ENCODE measurements at regions not wholly inside any gene's neighbourhood (a gene's known extent, or its start where the extent isn't known, plus 50 kb on each side); places are given as distances from the start of the nearest gene placed in this dataset.

GRCh38 chr3:5057857-5058324 lies 64.2 kb upstream of the ARL8B start:
- Histone ChIP-seq H3K9me3 (no peaks in the 10 kb centered on the region), H3K4me1 (peaks cover 0 to 7% of the 10 kb centered on the region in 2 donors), H3K36me3 (no peaks in the 10 kb centered on the region), H3K27me3 (no peaks in the 10 kb centered on the region), H3K27ac (no peak overlapping the region), H3K4me3 (no peak overlapping the region)
- peak; percentile 49 to 89 for DNase-seq (ENCODE audit: low spot score in 2 of 2)
- TF ChIP-seq, protein P1, sequence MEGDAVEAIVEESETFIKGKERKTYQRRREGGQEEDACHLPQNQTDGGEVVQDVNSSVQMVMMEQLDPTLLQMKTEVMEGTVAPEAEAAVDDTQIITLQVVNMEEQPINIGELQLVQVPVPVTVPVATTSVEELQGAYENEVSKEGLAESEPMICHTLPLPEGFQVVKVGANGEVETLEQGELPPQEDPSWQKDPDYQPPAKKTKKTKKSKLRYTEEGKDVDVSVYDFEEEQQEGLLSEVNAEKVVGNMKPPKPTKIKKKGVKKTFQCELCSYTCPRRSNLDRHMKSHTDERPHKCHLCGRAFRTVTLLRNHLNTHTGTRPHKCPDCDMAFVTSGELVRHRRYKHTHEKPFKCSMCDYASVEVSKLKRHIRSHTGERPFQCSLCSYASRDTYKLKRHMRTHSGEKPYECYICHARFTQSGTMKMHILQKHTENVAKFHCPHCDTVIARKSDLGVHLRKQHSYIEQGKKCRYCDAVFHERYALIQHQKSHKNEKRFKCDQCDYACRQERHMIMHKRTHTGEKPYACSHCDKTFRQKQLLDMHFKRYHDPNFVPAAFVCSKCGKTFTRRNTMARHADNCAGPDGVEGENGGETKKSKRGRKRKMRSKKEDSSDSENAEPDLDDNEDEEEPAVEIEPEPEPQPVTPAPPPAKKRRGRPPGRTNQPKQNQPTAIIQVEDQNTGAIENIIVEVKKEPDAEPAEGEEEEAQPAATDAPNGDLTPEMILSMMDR (IDR thresholded peaks at IDR 0.05) = peak; percentile 70 to 79 (median 77)
- intact Hi-C loops (cut with DNase I) = loop anchor here (1.0 to 5.0 kb wide), 3 partner anchors 81 to 401 kb away; no protein-coding TSS in a partner anchor

- intact Hi-C loops (cut with DNase I) = loop anchor here (5.0 kb wide), 1 partner anchor 401 kb away; no protein-coding TSS in a partner anchor
- Histone ChIP-seq H3K27me3 (no peaks in the 10 kb centered on the region), H3K36me3 (no peaks in the 10 kb centered on the region), H3K27ac (no peak overlapping the region), H3K9me3 (no peaks in the 10 kb centered on the region), H3K4me1 (peaks cover 0 to 7% of the 10 kb centered on the region in 2 donors), H3K4me3 (no peak overlapping the region)
- DNase-seq (ENCODE audit: low spot score in 2 of 2) = no peak
- TF ChIP-seq, protein P1 (IDR thresholded peaks at IDR 0.05) = no peak
Measured at GRCh38 chr3:5058471-5058951, 63.6 kb upstream of the ARL8B start.

DNA sequence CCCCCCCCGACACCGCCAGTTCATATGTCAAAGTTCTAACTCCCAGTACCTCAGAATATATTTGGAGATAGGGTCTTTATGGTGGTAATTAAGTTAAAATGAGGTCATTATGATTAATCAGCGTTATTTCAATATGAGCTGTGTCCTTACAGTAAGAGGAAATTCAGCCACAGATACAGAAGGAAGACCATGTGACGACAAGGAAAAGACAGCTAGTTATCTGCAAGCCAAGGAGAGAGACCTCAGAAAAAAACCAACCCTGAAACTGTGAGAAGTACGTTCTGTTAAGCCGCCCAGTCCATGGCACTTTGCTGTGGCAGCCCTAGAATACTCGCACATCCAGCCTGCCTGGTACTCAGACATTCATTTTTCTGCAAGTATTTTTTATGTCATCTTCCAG lies 62.3 kb upstream of the ARL8B start:
- no peak overlapping the region for H3K27ac ChIP-seq
- no peak for DNase-seq (ENCODE audit: low spot score in 2 of 2)
- intact Hi-C loops (cut with DNase I) = loop anchor here (5.0 kb wide), 1 partner anchor 402 kb away; no protein-coding TSS in a partner anchor

GRCh38 chr3:5061218-5061569 lies 60.9 kb upstream of the ARL8B start:
- TF ChIP-seq, protein P1 (IDR thresholded peaks at IDR 0.05) = no peak
- no peaks in the 10 kb centered on the region for H3K9me3 ChIP-seq
- H3K27me3 ChIP-seq = no peaks in the 10 kb centered on the region
- no peak overlapping the region for H3K4me3 ChIP-seq
- DNase-seq (ENCODE audit: low spot score in 2 of 2) = no peak
- H3K27ac ChIP-seq = no peak overlapping the region
- intact Hi-C loops (cut with DNase I) = no loop called here
- H3K4me1 ChIP-seq = peaks cover 0 to 7% of the 10 kb centered on the region in 2 donors
- H3K36me3 ChIP-seq = no peaks in the 10 kb centered on the region

More for the DNA sequence above, 62.3 kb upstream of the ARL8B start:
- no peak overlapping the region for H3K4me3 ChIP-seq
- H3K4me1 ChIP-seq = peaks cover 0 to 7% of the 10 kb centered on the region in 2 donors
- no peaks in the 10 kb centered on the region for H3K9me3 ChIP-seq
- H3K36me3 ChIP-seq = no peaks in the 10 kb centered on the region
- no peaks in the 10 kb centered on the region for H3K27me3 ChIP-seq
- TF ChIP-seq, protein P1 (IDR thresholded peaks at IDR 0.05) = no peak

- Histone ChIP-seq H3K27me3 (no peaks in the 10 kb centered on the region), H3K36me3 (no peaks in the 10 kb centered on the region), H3K9me3 (no peaks in the 10 kb centered on the region), H3K4me1 (no peaks in the 10 kb centered on the region), H3K27ac (no peak overlapping the region), H3K4me3 (no peak overlapping the region)
- DNase-seq (ENCODE audit: low spot score in 2 of 2) = no peak
- intact Hi-C loops (cut with DNase I) = no loop called here
- TF ChIP-seq, protein P1 (IDR thresholded peaks at IDR 0.05) = no peak
Measured at GRCh38 chr3:5063724-5064123, 58.4 kb upstream of the ARL8B start.
